Naive B cell (primary cell): ENCODE measurements at regions not wholly inside any gene's neighbourhood (a gene's known extent, or its start where the extent isn't known, plus 50 kb on each side); places are given as distances from the start of the nearest gene placed in this dataset.
"Not testable (repeated sequence)": the region's sequence is repeated elsewhere in the genome, so short reads cannot be mapped to it uniquely, and the experiment has no call there.

Source experiments
- ATAC-seq, 2 donors: fragments of 150-1000 bp; cut with Tn5 transposase; 2 replicates each; pipeline ENCODE4 v1.10.0; 2021; ENCODE audit warnings: low read depth in 2 of 2, mild to moderate bottlenecking in 2 of 2, moderate library complexity in 2 of 2
- DNase-seq: peaks from one replicate; pipeline ENCODE4 v3.0.0; 2022
- H3K27ac Mint-ChIP-seq, 6 donors: one replicate each; pipeline ENCODE4 v1.8.0; 2020 to 2022; ENCODE audit warnings: mild to moderate bottlenecking in 6 of 6, mixed read lengths in 6 of 6, moderate library complexity in 5 of 6, inconsistent platforms in 2 of 6
- H3K27me3 Mint-ChIP-seq, 3 donors: one replicate each; pipeline ENCODE4 v1.8.0; 2021 to 2022; ENCODE audit warnings: mixed read lengths in 3 of 3, mild to moderate bottlenecking in 1 of 3
- H3K36me3 Mint-ChIP-seq, 2 donors: one replicate each; pipeline ENCODE4 v1.8.0; 2020 to 2022; ENCODE audit warnings: mixed read lengths in 2 of 2, inconsistent platforms in 1 of 2, mild to moderate bottlenecking in 1 of 2
- H3K4me1 Mint-ChIP-seq, 3 donors: one replicate each; pipeline ENCODE4 v1.8.0; 2020 to 2022; ENCODE audit warnings: mixed read lengths in 3 of 3, inconsistent platforms in 1 of 3, mild to moderate bottlenecking in 1 of 3, moderate library complexity in 1 of 3
- H3K4me3 Mint-ChIP-seq, 8 donors: one replicate each; pipeline ENCODE4 v1.8.0; 2020 to 2022; ENCODE audit warnings: mild to moderate bottlenecking in 8 of 8, mixed read lengths in 8 of 8, moderate library complexity in 8 of 8, inconsistent platforms in 2 of 8
- H3K9me3 Mint-ChIP-seq, 7 donors: one replicate each; pipeline ENCODE4 v1.8.0; 2020 to 2022; ENCODE audit warnings: mixed read lengths in 7 of 7, mild to moderate bottlenecking in 5 of 7, inconsistent platforms in 2 of 7, moderate library complexity in 1 of 7

- not testable (repeated sequence) for H3K36me3 Mint-ChIP-seq, H3K4me1 Mint-ChIP-seq, H3K9me3 Mint-ChIP-seq, H3K27me3 Mint-ChIP-seq, H3K4me3 Mint-ChIP-seq, H3K27ac Mint-ChIP-seq, DNase-seq
- peak in 1 of 2 donors; percentile 58 for ATAC-seq
These were observed 63.1 kb upstream of the HSFY2 start for GRCh38 chrY:18836643-18837042.
